Fibroblast of lung (primary cell): ENCODE measurements at regions not wholly inside any gene's neighbourhood (a gene's known extent, or its start where the extent isn't known, plus 50 kb on each side); places are given as distances from the start of the nearest gene placed in this dataset.

Experiments
- DNase-seq, 2 donors: peaks; one replicate each; pipeline versions ENCODE4 v3.0.0 to v3.0.0-alpha.2; 2010; ENCODE audit warnings: low read depth in 2 of 2
- H2AFZ ChIP-seq: 2 replicates; pipeline ENCODE4 v1.5.1; 2012; ENCODE audit warnings: low read length, control low read depth, inconsistent platforms
- H3K27ac ChIP-seq: 2 replicates; pipeline ENCODE4 v1.5.1; 2011; ENCODE audit warnings: low read length, control low read depth; ENCODE audit not compliant: insufficient read depth
- H3K27me3 ChIP-seq: 2 replicates; pipeline ENCODE4 v1.5.1; 2011; ENCODE audit warnings: mild to moderate bottlenecking, low read length; ENCODE audit not compliant: control insufficient read depth, insufficient read depth
- H3K36me3 ChIP-seq: 2 replicates; pipeline ENCODE4 v1.5.1; 2011; ENCODE audit warnings: low read length; ENCODE audit not compliant: control insufficient read depth, insufficient read depth
- H3K4me1 ChIP-seq: 2 replicates; pipeline ENCODE4 v1.5.1; 2011; ENCODE audit warnings: low read length; ENCODE audit not compliant: control insufficient read depth, insufficient read depth; ENCODE audit errors: extremely low read depth
- H3K4me2 ChIP-seq: 2 replicates; pipeline ENCODE4 v1.5.1; 2011; ENCODE audit warnings: low read length, control low read depth; ENCODE audit not compliant: insufficient read depth; ENCODE audit errors: extremely low read depth
- H3K4me3 ChIP-seq, 4 experiments: fragments of 200-600 bp in 1 of 4; sonication (generic) in 1 of 4; replicated peaks in 1 of 4; 2 replicates each; pipeline ENCODE4 v1.5.1; 2011 to 2016; ENCODE audit warnings: low read length in 4 of 4, low read depth in 3 of 4, mild to moderate bottlenecking in 3 of 4, control low read depth in 2 of 4, inconsistent platforms in 1 of 4, mixed read lengths in 1 of 4; ENCODE audit not compliant: insufficient read depth in 1 of 4; ENCODE audit errors: control extremely low read depth in 1 of 4
- H3K79me2 ChIP-seq: 2 replicates; pipeline ENCODE4 v1.5.1; 2012; ENCODE audit warnings: mild to moderate bottlenecking, low read length, inconsistent platforms; ENCODE audit not compliant: control insufficient read depth, insufficient read depth
- H3K9ac ChIP-seq: 2 replicates; pipeline ENCODE4 v1.5.1; 2011; ENCODE audit warnings: mild to moderate bottlenecking, low read length, control low read depth; ENCODE audit not compliant: insufficient read depth
- H3K9me3 ChIP-seq: 2 replicates; pipeline ENCODE4 v1.5.1; 2012; ENCODE audit warnings: low read depth, low read length; ENCODE audit not compliant: control insufficient read depth, insufficient read depth
- H4K20me1 ChIP-seq: 2 replicates; pipeline ENCODE4 v1.5.1; 2011; ENCODE audit warnings: low read length; ENCODE audit not compliant: control insufficient read depth, insufficient read depth; ENCODE audit errors: extremely low read depth
- EZH2 ChIP-seq: IDR thresholded peaks from 2 replicates; pipeline ENCODE4 v1.5.1; 2012; ENCODE audit warnings: low read length, control low read depth, mild to moderate bottlenecking; ENCODE audit errors: missing control alignments
- TF ChIP-seq, protein P1 (sequence below), 2 donors: IDR thresholded peaks in 1 of 2; conservative IDR thresholded peaks in 1 of 2; 1 replicate in 1 of 2; 2 replicates in 1 of 2; pipeline ENCODE4 v1.5.1; 2011 to 2012; ENCODE audit warnings: low read length in 2 of 2, control low read depth in 1 of 2, inconsistent platforms in 1 of 2, low read depth in 1 of 2, mild to moderate bottlenecking in 1 of 2

DNA sequence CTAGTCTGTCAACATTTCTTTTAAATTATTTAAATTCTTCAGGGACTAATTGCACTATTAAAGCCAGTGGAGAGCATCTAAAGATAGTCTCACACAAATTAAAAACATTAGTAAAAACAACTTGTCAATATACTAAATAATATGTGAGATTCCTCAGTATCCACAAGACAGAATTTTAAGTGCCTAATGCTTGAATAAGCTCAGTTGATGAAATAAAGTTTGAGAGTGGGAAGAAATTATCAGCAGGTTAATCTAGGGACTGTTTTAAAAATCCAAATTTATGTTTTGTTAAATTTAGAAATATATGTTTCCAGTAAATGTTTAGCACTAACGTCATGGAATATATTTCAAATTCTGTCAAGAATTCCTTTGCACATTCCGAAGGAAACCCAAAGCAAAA is 105.2 kb downstream of the SLC41A2 start:
- DNase-seq: peak in 1 of 2 donors; percentile 12
- no peak overlapping the region for H2AFZ ChIP-seq
- no peak overlapping the region for H3K9ac ChIP-seq
- H3K36me3 ChIP-seq: no peaks in the 10 kb centered on the region
- no peaks in the 10 kb centered on the region for H4K20me1 ChIP-seq
- H3K9me3 ChIP-seq: no peaks in the 10 kb centered on the region
- TF ChIP-seq, protein P1, sequence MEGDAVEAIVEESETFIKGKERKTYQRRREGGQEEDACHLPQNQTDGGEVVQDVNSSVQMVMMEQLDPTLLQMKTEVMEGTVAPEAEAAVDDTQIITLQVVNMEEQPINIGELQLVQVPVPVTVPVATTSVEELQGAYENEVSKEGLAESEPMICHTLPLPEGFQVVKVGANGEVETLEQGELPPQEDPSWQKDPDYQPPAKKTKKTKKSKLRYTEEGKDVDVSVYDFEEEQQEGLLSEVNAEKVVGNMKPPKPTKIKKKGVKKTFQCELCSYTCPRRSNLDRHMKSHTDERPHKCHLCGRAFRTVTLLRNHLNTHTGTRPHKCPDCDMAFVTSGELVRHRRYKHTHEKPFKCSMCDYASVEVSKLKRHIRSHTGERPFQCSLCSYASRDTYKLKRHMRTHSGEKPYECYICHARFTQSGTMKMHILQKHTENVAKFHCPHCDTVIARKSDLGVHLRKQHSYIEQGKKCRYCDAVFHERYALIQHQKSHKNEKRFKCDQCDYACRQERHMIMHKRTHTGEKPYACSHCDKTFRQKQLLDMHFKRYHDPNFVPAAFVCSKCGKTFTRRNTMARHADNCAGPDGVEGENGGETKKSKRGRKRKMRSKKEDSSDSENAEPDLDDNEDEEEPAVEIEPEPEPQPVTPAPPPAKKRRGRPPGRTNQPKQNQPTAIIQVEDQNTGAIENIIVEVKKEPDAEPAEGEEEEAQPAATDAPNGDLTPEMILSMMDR (conservative IDR thresholded peaks at IDR 0.05 in 1 of 2, IDR thresholded peaks at IDR 0.05 in 1 of 2; ENCODE audit: low read depth in 1 of 2, low read length in 2 of 2): no peak
- no peak for TF ChIP-seq EZH2
- H3K79me2 ChIP-seq: no peaks in the 10 kb centered on the region
- H3K27me3 ChIP-seq: no peaks in the 10 kb centered on the region
- no peak overlapping the region for H3K27ac ChIP-seq
- no peak overlapping the region for H3K4me2 ChIP-seq
- H3K4me1 ChIP-seq: no peaks in the 10 kb centered on the region
- no peak overlapping the region for H3K4me3 ChIP-seq

DNA sequence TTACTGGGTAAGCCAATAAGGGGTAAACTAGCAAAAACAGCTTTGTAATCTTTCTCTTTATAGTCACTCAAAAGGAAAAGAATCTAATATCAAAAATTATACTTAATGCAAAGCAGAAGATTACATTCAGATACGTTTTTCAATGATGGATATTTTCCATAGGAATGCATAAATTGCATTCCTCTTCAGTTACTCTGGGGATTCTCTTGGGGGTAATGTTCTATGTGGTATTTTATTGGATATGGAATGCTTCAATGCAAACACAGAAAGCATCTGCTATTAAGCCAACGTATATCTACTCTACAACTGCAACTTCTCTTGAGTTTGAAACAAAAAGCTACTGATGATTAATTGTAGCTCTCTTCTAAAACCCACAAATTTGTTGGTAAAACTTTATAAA is 106.0 kb downstream of the SLC41A2 start:
- Histone ChIP-seq H3K79me2 (no peaks in the 10 kb centered on the region), H3K36me3 (no peaks in the 10 kb centered on the region), H3K4me3 (no peak overlapping the region), H3K27me3 (no peaks in the 10 kb centered on the region), H3K27ac (no peak overlapping the region), H3K4me1 (no peaks in the 10 kb centered on the region), H4K20me1 (no peaks in the 10 kb centered on the region), H3K4me2 (no peak overlapping the region), H3K9me3 (no peaks in the 10 kb centered on the region), H2AFZ (no peak overlapping the region), H3K9ac (no peak overlapping the region)
- TF ChIP-seq EZH2: no peak
- TF ChIP-seq, protein P1 (conservative IDR thresholded peaks at IDR 0.05 in 1 of 2, IDR thresholded peaks at IDR 0.05 in 1 of 2; ENCODE audit: low read depth in 1 of 2, low read length in 2 of 2): no peak
- DNase-seq: no peak

DNA sequence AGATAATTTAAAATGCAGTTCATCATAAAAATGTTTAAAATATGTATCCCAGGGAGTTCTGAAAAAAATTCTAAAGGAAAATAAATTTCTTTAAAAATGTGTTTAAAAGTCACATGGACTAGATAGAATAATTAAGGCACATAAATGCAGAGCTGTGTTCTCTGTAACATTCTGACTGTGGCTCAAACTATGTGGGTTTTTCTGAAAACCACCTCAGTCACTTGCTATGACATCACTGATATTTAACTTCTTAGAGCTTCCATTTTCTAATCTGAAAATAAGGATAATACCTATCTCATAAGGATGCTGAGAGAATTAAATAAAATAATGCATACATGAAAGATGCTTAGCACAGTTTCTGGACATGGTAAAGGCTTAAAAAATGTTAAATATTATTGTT is 107.3 kb downstream of the SLC41A2 start:
- Histone ChIP-seq H3K9ac (no peak overlapping the region), H3K9me3 (no peaks in the 10 kb centered on the region), H3K79me2 (no peaks in the 10 kb centered on the region), H3K36me3 (no peaks in the 10 kb centered on the region), H3K27ac (no peak overlapping the region), H3K4me2 (no peak overlapping the region), H3K4me3 (no peak overlapping the region), H3K4me1 (no peaks in the 10 kb centered on the region), H2AFZ (no peak overlapping the region), H3K27me3 (no peaks in the 10 kb centered on the region), H4K20me1 (no peaks in the 10 kb centered on the region)
- DNase-seq: no peak
- TF ChIP-seq, protein P1 (conservative IDR thresholded peaks at IDR 0.05 in 1 of 2, IDR thresholded peaks at IDR 0.05 in 1 of 2; ENCODE audit: low read depth in 1 of 2, low read length in 2 of 2): no peak
- TF ChIP-seq EZH2: no peak
